Liver (tissue), 3 donors: ENCODE measurements at regions not wholly inside any gene's neighbourhood (a gene's known extent, or its start where the extent isn't known, plus 50 kb on each side); places are given as distances from the start of the nearest gene placed in this dataset.

Experiments used
- CTCF ChIP-seq: fragments of 150-350 bp; IDR thresholded peaks from 2 replicates; pipeline ENCODE4 v1.5.1; 2017; ENCODE audit warnings: improper control_type of control experiment, low read depth, low read length; ENCODE audit not compliant: missing input control
- FOXA2 ChIP-seq: IDR thresholded peaks from 2 replicates; pipeline ENCODE4 v1.6.1; 2016; ENCODE audit warnings: antibody characterized with exemption
- SP1 ChIP-seq: IDR thresholded peaks from 2 replicates; pipeline ENCODE4 v1.6.1; 2018; ENCODE audit warnings: antibody characterized with exemption, mild to moderate bottlenecking
- donor health status: healthy.
- donor health status: healthy.

GRCh38 chr5:142215915-142216681, 107.5 kb downstream of the NDFIP1 start:
- TF ChIP-seq CTCF: no peak
- no peak for TF ChIP-seq SP1
- TF ChIP-seq FOXA2: no peak
